ENCODE measurements at regions not wholly inside any gene's neighbourhood (a gene's known extent, or its start where the extent isn't known, plus 50 kb on each side); places are given as distances from the start of the nearest gene placed in this dataset.

DNA sequence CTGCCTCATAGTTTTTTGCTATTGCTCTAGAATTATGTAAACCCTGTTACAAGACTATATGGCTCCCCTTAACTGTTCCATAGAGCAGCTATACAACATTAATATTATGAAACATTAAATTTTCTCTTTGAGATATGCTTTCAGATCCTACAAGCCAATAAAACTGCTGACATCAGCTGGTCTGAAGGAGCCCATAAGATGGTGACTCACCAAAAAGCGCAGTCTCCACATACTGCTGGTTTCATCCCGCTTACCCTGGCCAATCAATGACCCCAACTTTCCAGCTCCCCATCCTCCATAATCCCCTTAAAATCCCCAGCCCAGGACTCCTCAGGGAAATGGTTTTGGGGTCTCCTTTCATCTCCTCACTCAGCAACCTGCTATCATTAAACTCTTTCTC lies 172.7 kb downstream of the NSG2 start:
- DNase-seq: no peak
- no peak overlapping the region for H3K27ac ChIP-seq (ENCODE audit: low read depth in 1 of 2, low read length in 1 of 2)
- no peak for ATAC-seq (ENCODE audit: insufficient read depth, low FRiP score)
- no peak overlapping the region for H3K9ac ChIP-seq (ENCODE audit: insufficient read depth in 1 of 2, low read length in 2 of 2)
- no peak overlapping the region for H3K4me3 ChIP-seq
- TF ChIP-seq, protein P1, sequence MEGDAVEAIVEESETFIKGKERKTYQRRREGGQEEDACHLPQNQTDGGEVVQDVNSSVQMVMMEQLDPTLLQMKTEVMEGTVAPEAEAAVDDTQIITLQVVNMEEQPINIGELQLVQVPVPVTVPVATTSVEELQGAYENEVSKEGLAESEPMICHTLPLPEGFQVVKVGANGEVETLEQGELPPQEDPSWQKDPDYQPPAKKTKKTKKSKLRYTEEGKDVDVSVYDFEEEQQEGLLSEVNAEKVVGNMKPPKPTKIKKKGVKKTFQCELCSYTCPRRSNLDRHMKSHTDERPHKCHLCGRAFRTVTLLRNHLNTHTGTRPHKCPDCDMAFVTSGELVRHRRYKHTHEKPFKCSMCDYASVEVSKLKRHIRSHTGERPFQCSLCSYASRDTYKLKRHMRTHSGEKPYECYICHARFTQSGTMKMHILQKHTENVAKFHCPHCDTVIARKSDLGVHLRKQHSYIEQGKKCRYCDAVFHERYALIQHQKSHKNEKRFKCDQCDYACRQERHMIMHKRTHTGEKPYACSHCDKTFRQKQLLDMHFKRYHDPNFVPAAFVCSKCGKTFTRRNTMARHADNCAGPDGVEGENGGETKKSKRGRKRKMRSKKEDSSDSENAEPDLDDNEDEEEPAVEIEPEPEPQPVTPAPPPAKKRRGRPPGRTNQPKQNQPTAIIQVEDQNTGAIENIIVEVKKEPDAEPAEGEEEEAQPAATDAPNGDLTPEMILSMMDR (IDR thresholded peaks at IDR 0.05; ENCODE audit: control extremely low read depth, extremely low read depth): no peak
- H3K36me3 ChIP-seq (ENCODE audit: control insufficient read depth in 4 of 4, insufficient read depth in 4 of 4, low read length in 4 of 4): no peaks in the 10 kb centered on the region
- no peaks in the 10 kb centered on the region for H3K4me1 ChIP-seq (ENCODE audit: control insufficient read depth in 5 of 5, insufficient read depth in 5 of 5, low read length in 5 of 5)
- H3K27me3 ChIP-seq (ENCODE audit: control insufficient read depth in 3 of 3, insufficient read depth in 3 of 3, low read length in 2 of 3): peaks cover 0 to under 1% (median 0%) of the 10 kb centered on the region in 3 donors
- peaks cover 0 to 5% (median 1%) of the 10 kb centered on the region in 4 donors for H3K9me3 ChIP-seq (ENCODE audit: control insufficient read depth in 4 of 4, insufficient read depth in 3 of 4, low read length in 3 of 4)
- WGBS, 2 donors: 94 to 95% methylated on average over 2 of the region's 2 CpGs

DNA sequence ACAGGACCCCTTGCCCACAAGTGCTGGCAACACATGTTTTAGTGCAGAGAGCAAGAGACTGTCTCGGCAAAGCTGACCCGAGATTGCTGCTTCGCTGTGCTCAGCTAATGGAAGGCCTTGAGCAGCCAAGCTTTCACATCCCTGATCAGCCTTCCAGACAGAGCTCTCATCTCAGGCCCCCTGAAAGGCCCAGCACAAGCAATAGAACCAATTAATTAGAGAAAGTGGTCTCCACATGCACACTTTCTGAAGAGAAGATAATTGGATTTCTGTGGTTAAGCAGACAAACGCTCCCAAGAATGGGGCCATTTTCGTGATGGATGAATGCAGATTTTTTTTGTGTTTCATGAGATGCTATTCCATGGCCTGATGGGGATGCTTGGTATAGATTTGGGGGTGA lies 174.9 kb downstream of the NSG2 start:
- no peak overlapping the region for H3K27ac ChIP-seq (ENCODE audit: low read depth in 1 of 2, low read length in 1 of 2)
- 91 to 92% methylated on average over 5 of the region's 5 CpGs for WGBS, 2 donors
- no peaks in the 10 kb centered on the region for H3K27me3 ChIP-seq (ENCODE audit: control insufficient read depth in 3 of 3, insufficient read depth in 3 of 3, low read length in 2 of 3)
- ATAC-seq (ENCODE audit: insufficient read depth, low FRiP score) (no peak), DNase-seq (no peak)
- no peak overlapping the region for H3K9ac ChIP-seq (ENCODE audit: insufficient read depth in 1 of 2, low read length in 2 of 2)
- H3K4me1 ChIP-seq (ENCODE audit: control insufficient read depth in 5 of 5, insufficient read depth in 5 of 5, low read length in 5 of 5): no peaks in the 10 kb centered on the region
- TF ChIP-seq, protein P1 (IDR thresholded peaks at IDR 0.05; ENCODE audit: control extremely low read depth, extremely low read depth): no peak
- no peaks in the 10 kb centered on the region for H3K36me3 ChIP-seq (ENCODE audit: control insufficient read depth in 4 of 4, insufficient read depth in 4 of 4, low read length in 4 of 4)
- H3K9me3 ChIP-seq (ENCODE audit: control insufficient read depth in 4 of 4, insufficient read depth in 3 of 4, low read length in 3 of 4): peaks cover 0 to 5% (median 1%) of the 10 kb centered on the region in 4 donors
- no peak overlapping the region for H3K4me3 ChIP-seq

DNA sequence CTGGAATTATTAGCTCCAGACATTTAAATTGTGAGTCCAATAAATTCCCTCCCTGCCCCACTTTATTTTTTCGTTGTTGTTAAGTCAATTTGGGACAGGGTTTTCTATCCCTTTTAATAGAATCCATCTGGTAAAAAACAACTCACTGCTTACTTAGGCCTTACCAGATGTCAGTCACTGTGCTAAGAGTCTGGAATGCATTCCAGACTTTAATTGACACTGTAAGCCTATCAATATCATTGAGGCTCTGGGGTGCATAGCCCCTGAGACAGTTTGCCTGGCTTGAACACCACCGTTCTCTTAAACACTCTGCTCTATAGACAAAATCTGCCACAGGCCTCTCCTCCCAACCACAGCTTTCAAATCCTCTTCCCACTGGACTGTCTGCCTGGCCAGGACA lies 175.9 kb downstream of the NSG2 start:
- Histone ChIP-seq H3K27me3 (ENCODE audit: control insufficient read depth in 3 of 3, insufficient read depth in 3 of 3, low read length in 2 of 3) (no peaks in the 10 kb centered on the region), H3K4me1 (ENCODE audit: control insufficient read depth in 5 of 5, insufficient read depth in 5 of 5, low read length in 5 of 5) (no peaks in the 10 kb centered on the region), H3K27ac (ENCODE audit: low read depth in 1 of 2, low read length in 1 of 2) (no peak overlapping the region), H3K4me3 (no peak overlapping the region), H3K36me3 (ENCODE audit: control insufficient read depth in 4 of 4, insufficient read depth in 4 of 4, low read length in 4 of 4) (no peaks in the 10 kb centered on the region), H3K9ac (ENCODE audit: insufficient read depth in 1 of 2, low read length in 2 of 2) (no peak overlapping the region), H3K9me3 (ENCODE audit: control insufficient read depth in 4 of 4, insufficient read depth in 3 of 4, low read length in 3 of 4) (peaks cover 0 to 5% (median 1%) of the 10 kb centered on the region in 4 donors)
- 74 to 77% methylated on average over 2 of the region's 2 CpGs for WGBS, 2 donors
- ATAC-seq (ENCODE audit: insufficient read depth, low FRiP score) (no peak), DNase-seq (no peak)
- TF ChIP-seq, protein P1 (IDR thresholded peaks at IDR 0.05; ENCODE audit: control extremely low read depth, extremely low read depth): no peak

DNA sequence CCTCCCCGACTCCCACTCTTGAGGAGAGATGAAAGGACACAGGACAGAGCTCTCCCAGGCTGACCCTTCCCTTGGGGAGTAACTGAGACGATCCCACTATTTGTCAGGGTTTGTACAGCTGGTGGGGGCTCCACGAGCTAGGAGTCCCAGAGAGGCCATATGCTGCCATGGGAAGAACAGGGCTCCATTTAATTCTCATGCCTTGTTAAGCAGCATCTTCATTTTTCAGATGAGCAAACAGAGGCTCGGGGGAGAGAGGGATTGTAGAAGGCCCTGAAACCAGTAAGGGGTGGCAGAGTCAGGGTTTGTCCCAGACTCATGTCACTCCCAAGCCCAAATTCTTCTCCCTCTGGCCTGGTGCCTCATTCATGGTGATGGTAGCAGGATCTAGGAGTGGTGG lies 176.4 kb downstream of the NSG2 start:
- H3K4me3 ChIP-seq: no peak overlapping the region
- H3K36me3 ChIP-seq (ENCODE audit: control insufficient read depth in 4 of 4, insufficient read depth in 4 of 4, low read length in 4 of 4): no peaks in the 10 kb centered on the region
- DNase-seq: no peak
- no peak overlapping the region for H3K27ac ChIP-seq (ENCODE audit: low read depth in 1 of 2, low read length in 1 of 2)
- no peak for ATAC-seq (ENCODE audit: insufficient read depth, low FRiP score)
- WGBS, 2 donors: 86% methylated on average over 4 of the region's 4 CpGs
- H3K27me3 ChIP-seq (ENCODE audit: control insufficient read depth in 3 of 3, insufficient read depth in 3 of 3, low read length in 2 of 3): no peaks in the 10 kb centered on the region
- TF ChIP-seq, protein P1 (IDR thresholded peaks at IDR 0.05; ENCODE audit: control extremely low read depth, extremely low read depth): no peak
- H3K4me1 ChIP-seq (ENCODE audit: control insufficient read depth in 5 of 5, insufficient read depth in 5 of 5, low read length in 5 of 5): no peaks in the 10 kb centered on the region
- peaks cover 0 to 5% (median 1%) of the 10 kb centered on the region in 4 donors for H3K9me3 ChIP-seq (ENCODE audit: control insufficient read depth in 4 of 4, insufficient read depth in 3 of 4, low read length in 3 of 4)
- H3K9ac ChIP-seq (ENCODE audit: insufficient read depth in 1 of 2, low read length in 2 of 2): no peak overlapping the region
